ENCODE measurements at regions not wholly inside any gene's neighbourhood (a gene's known extent, or its start where the extent isn't known, plus 50 kb on each side); places are given as distances from the start of the nearest gene placed in this dataset.

- no peak for DNase-seq
These were observed 197.2 kb upstream of the ID2 start for GRCh38 chr2:8484502-8485283.

- no peak for DNase-seq
These were observed 196.1 kb upstream of the ID2 start for GRCh38 chr2:8485736-8486135.

GRCh38 chr2:8486141-8486540 is 195.7 kb upstream of the ID2 start:
- no peak for DNase-seq

GRCh38 chr2:8487461-8487932 is 194.4 kb upstream of the ID2 start:
- DNase-seq: no peak

GRCh38 chr2:8488001-8488738 is 193.7 kb upstream of the ID2 start:
- DNase-seq: no peak

GRCh38 chr2:8489221-8489620 is 192.6 kb upstream of the ID2 start:
- DNase-seq: no peak

- peak; percentile 7 for DNase-seq
These were observed 192.1 kb upstream of the ID2 start for GRCh38 chr2:8489751-8490150.

GRCh38 chr2:8490166-8490721 is 191.6 kb upstream of the ID2 start:
- DNase-seq: no peak

GRCh38 chr2:8491296-8492027 is 190.4 kb upstream of the ID2 start:
- peak; percentile 43 for DNase-seq

- no peak for DNase-seq
These were observed 187.7 kb upstream of the ID2 start for GRCh38 chr2:8494151-8494550.

- no peak for DNase-seq
These were observed 187.3 kb upstream of the ID2 start for GRCh38 chr2:8494589-8494988.

- DNase-seq: no peak
These were observed 186.5 kb upstream of the ID2 start for GRCh38 chr2:8495189-8495989.

GRCh38 chr2:8496079-8496478 is 185.8 kb upstream of the ID2 start:
- DNase-seq: no peak

GRCh38 chr2:8496617-8497016 is 185.2 kb upstream of the ID2 start:
- DNase-seq: no peak

GRCh38 chr2:8498994-8499393 is 182.9 kb upstream of the ID2 start:
- DNase-seq: no peak

GRCh38 chr2:8500124-8501054 is 181.5 kb upstream of the ID2 start:
- DNase-seq: no peak

GRCh38 chr2:8501061-8501720 is 180.7 kb upstream of the ID2 start:
- DNase-seq: no peak

GRCh38 chr2:8502316-8502715 is 179.5 kb upstream of the ID2 start:
- DNase-seq: no peak

- DNase-seq: no peak
These were observed 176.4 kb upstream of the ID2 start for GRCh38 chr2:8505311-8505920.

- DNase-seq: peak; percentile 3
These were observed 175.1 kb upstream of the ID2 start for GRCh38 chr2:8506746-8507145.
